Erythroblast (primary cell): ENCODE measurements at regions not wholly inside any gene's neighbourhood (a gene's known extent, or its start where the extent isn't known, plus 50 kb on each side); places are given as distances from the start of the nearest gene placed in this dataset.

Experiments used
- GATA1 ChIP-seq: IDR thresholded peaks from 2 replicates; pipeline ENCODE4 v1.6.1; 2011; ENCODE audit warnings: low read depth, mild to moderate bottlenecking, control low read depth, low read length, moderate library complexity
- POLR2A ChIP-seq: IDR thresholded peaks from 2 replicates; pipeline ENCODE4 v1.6.1; 2011; ENCODE audit warnings: mild to moderate bottlenecking, low read length

DNA sequence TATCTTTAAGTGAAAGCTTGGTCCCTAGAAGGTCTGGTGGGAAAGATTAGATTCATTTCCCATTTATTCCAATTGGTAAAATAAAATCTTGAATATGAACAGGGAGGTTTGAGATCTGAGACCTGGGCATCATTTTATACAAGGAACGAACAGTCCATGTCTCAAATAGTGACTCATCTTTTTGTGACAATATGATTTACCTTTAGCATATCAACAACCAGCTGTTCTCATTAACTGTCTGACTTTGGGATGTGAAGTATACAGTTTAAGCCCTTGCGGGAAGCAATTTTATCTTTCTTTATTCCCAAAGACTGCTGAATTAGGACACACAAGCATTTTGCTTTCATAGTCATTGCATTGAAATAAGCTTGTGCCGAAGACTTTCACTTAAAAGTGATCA lies 691.6 kb downstream of the ETS1 start:
- TF ChIP-seq POLR2A (no peak), GATA1 (no peak)
